ENCODE measurements at regions not wholly inside any gene's neighbourhood (a gene's known extent, or its start where the extent isn't known, plus 50 kb on each side); places are given as distances from the start of the nearest gene placed in this dataset.

- Histone ChIP-seq H3K4me2 (ENCODE audit: insufficient read depth, low read length) (no peak overlapping the region), H3K27me3 (ENCODE audit: control insufficient read depth in 2 of 2, insufficient read depth in 2 of 2, low read length in 2 of 2) (no peaks in the 10 kb centered on the region), H3K27ac (ENCODE audit: extremely low read depth, low read depth, low read length) (no peak overlapping the region), H3K79me2 (ENCODE audit: control insufficient read depth, insufficient read depth, low read length) (no peaks in the 10 kb centered on the region), H3K4me3 (no peak overlapping the region), H3K4me1 (replicated peaks in 1 of 2; ENCODE audit: control insufficient read depth in 2 of 2, insufficient read depth in 2 of 2, low read length in 2 of 2) (no peaks in the 10 kb centered on the region), H3K36me3 (ENCODE audit: control insufficient read depth, insufficient read depth, low read length) (no peaks in the 10 kb centered on the region), H4K20me1 (replicated peaks; ENCODE audit: control insufficient read depth, insufficient read depth, low read length) (no peaks in the 10 kb centered on the region), H3K9ac (ENCODE audit: insufficient read depth in 1 of 2, low read depth in 2 of 2, low read length in 2 of 2) (no peak overlapping the region), H3K9me3 (replicated peaks; ENCODE audit: control insufficient read depth, insufficient read depth, low read depth, low read length) (no peaks in the 10 kb centered on the region), H3K9me1 (ENCODE audit: control insufficient read depth, insufficient read depth, low read length) (no peaks in the 10 kb centered on the region), H2AFZ (ENCODE audit: low read depth, low read length) (no peak overlapping the region)
- WGBS (ENCODE audit: insufficient coverage, low coverage, missing lambda C conversion rate), result 0% methylated on average over 2 of the region's 2 CpGs
- DNase-seq (ENCODE audit: extremely low read depth in 1 of 4, low spot score in 3 of 4), result no peak
- no peak for FAIRE-seq
- intact Hi-C loops (cut with micrococcal nuclease), result no loop called here
- BruUV-seq (replicated peaks), result no TSS peak
- in situ Hi-C loops (cut with MboI), result no loop called here
- ChIA-PET POLR2A (no interaction called here), CTCF (ENCODE audit: low intra/inter-chr PET ratio) (no interaction called here)
- no peak for ATAC-seq
- no peak for TF ChIP-seq ZNF449 (CRISPR knock-in tag; IDR thresholded peaks at IDR 0.05)
- TF ChIP-seq, protein P1, sequence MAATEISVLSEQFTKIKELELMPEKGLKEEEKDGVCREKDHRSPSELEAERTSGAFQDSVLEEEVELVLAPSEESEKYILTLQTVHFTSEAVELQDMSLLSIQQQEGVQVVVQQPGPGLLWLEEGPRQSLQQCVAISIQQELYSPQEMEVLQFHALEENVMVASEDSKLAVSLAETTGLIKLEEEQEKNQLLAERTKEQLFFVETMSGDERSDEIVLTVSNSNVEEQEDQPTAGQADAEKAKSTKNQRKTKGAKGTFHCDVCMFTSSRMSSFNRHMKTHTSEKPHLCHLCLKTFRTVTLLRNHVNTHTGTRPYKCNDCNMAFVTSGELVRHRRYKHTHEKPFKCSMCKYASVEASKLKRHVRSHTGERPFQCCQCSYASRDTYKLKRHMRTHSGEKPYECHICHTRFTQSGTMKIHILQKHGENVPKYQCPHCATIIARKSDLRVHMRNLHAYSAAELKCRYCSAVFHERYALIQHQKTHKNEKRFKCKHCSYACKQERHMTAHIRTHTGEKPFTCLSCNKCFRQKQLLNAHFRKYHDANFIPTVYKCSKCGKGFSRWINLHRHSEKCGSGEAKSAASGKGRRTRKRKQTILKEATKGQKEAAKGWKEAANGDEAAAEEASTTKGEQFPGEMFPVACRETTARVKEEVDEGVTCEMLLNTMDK (IDR thresholded peaks at IDR 0.05; ENCODE audit: borderline replicate concordance, insufficient read depth, low read depth, low read length, poor library complexity, severe bottlenecking), result no peak
- TF ChIP-seq MAFF (IDR thresholded peaks at IDR 0.05; ENCODE audit: low read length), result no peak
- TF ChIP-seq BCOR (IDR thresholded peaks at IDR 0.05), result no peak
- no peak for TF ChIP-seq ZFX (CRISPR knock-in tag; IDR thresholded peaks at IDR 0.05)
- TF ChIP-seq SRSF7 (optimal IDR thresholded peaks at IDR 0.05; ENCODE audit: low read depth, low read length), result no peak
- no peak for TF ChIP-seq ZNF318 (IDR thresholded peaks at IDR 0.05; ENCODE audit: borderline replicate concordance in 1 of 2, low read depth in 1 of 2)
- TF ChIP-seq SOX6 (IDR thresholded peaks at IDR 0.05), result no peak
- TF ChIP-seq KDM1A (IDR thresholded peaks at IDR 0.05), result no peak
- TF ChIP-seq NFRKB (IDR thresholded peaks at IDR 0.05; ENCODE audit: low read depth), result no peak
- no peak for TF ChIP-seq ELF2 (CRISPR knock-in tag; IDR thresholded peaks at IDR 0.05)
- TF ChIP-seq POLR2A (conservative IDR thresholded peaks at IDR 0.05), result no peak
- TF ChIP-seq SNAPC5 (CRISPR knock-in tag; IDR thresholded peaks at IDR 0.05), result no peak
These were observed 289.2 kb downstream of the SUCLG1 start for GRCh38 chr2:84169871-84170270.
